ENCODE measurements at regions not wholly inside any gene's neighbourhood (a gene's known extent, or its start where the extent isn't known, plus 50 kb on each side); places are given as distances from the start of the nearest gene placed in this dataset.

GRCh38 chr9:27625751-27626150 is 52.5 kb upstream of the C9orf72 start:
- DNase-seq (ENCODE audit: low read depth) = no peak

GRCh38 chr9:27626244-27627187 is 53.2 kb upstream of the C9orf72 start:
- DNase-seq (ENCODE audit: low read depth) = peak; percentile 6

GRCh38 chr9:27627188-27627564 is 53.9 kb upstream of the C9orf72 start:
- DNase-seq (ENCODE audit: low read depth) = no peak

- no peak for DNase-seq (ENCODE audit: low read depth)
Observed at GRCh38 chr9:27628311-27628710, 55.0 kb upstream of the C9orf72 start.

GRCh38 chr9:27629425-27629824 is 56.1 kb upstream of the C9orf72 start:
- DNase-seq (ENCODE audit: low read depth) = no peak

GRCh38 chr9:27632254-27632653 is 59.0 kb upstream of the C9orf72 start:
- DNase-seq (ENCODE audit: low read depth) = no peak

GRCh38 chr9:27633764-27634163 is 60.5 kb upstream of the C9orf72 start:
- no peak for DNase-seq (ENCODE audit: low read depth)

GRCh38 chr9:27634879-27635278 is 61.6 kb upstream of the C9orf72 start:
- no peak for DNase-seq (ENCODE audit: low read depth)

- DNase-seq (ENCODE audit: low read depth) = no peak
Observed at GRCh38 chr9:27638716-27639115, 65.4 kb upstream of the C9orf72 start.

- DNase-seq (ENCODE audit: low read depth) = no peak
Observed at GRCh38 chr9:27645161-27645840, 72.0 kb upstream of the C9orf72 start.

GRCh38 chr9:27653246-27653645 is 80.0 kb upstream of the C9orf72 start:
- no peak for DNase-seq (ENCODE audit: low read depth)

GRCh38 chr9:27653957-27654356 is 80.7 kb upstream of the C9orf72 start:
- DNase-seq (ENCODE audit: low read depth) = no peak

GRCh38 chr9:27654629-27655285 is 81.5 kb upstream of the C9orf72 start:
- DNase-seq (ENCODE audit: low read depth) = no peak

GRCh38 chr9:27655441-27655840 is 82.2 kb upstream of the C9orf72 start:
- no peak for DNase-seq (ENCODE audit: low read depth)

GRCh38 chr9:27659001-27659400 is 85.7 kb upstream of the C9orf72 start:
- no peak for DNase-seq (ENCODE audit: low read depth)

- no peak for DNase-seq (ENCODE audit: low read depth)
Observed at GRCh38 chr9:27659571-27659970, 86.3 kb upstream of the C9orf72 start.

- no peak for DNase-seq (ENCODE audit: low read depth)
Observed at GRCh38 chr9:27660148-27660547, 86.9 kb upstream of the C9orf72 start.

GRCh38 chr9:27663526-27663925 is 90.2 kb upstream of the C9orf72 start:
- DNase-seq (ENCODE audit: low read depth) = no peak

GRCh38 chr9:27664121-27664779 is 91.0 kb upstream of the C9orf72 start:
- no peak for DNase-seq (ENCODE audit: low read depth)

- DNase-seq (ENCODE audit: low read depth) = no peak
Observed at GRCh38 chr9:27665136-27665535, 91.9 kb upstream of the C9orf72 start.

GRCh38 chr9:27668280-27668679 is 95.0 kb upstream of the C9orf72 start:
- DNase-seq (ENCODE audit: low read depth) = no peak

- no peak for DNase-seq (ENCODE audit: low read depth)
Observed at GRCh38 chr9:27671636-27672035, 98.4 kb upstream of the C9orf72 start.
